RWPE2 (cell line): ENCODE measurements at regions not wholly inside any gene's neighbourhood (a gene's known extent, or its start where the extent isn't known, plus 50 kb on each side); places are given as distances from the start of the nearest gene placed in this dataset.

Experiments
- ATAC-seq: fragments of 200-7000 bp; cut with Tn5 transposase; 3 replicates; pipeline ENCODE4 v1.9.1; 2021; ENCODE audit warnings: low read depth
- DNase-seq: peaks from one replicate; pipeline ENCODE4 v3.0.0-alpha.2; 2020; ENCODE audit warnings: low spot score
- H3K27ac ChIP-seq: fragments of 450-650 bp; 2 replicates; pipeline ENCODE4 v1.5.1; 2017; ENCODE audit warnings: mild to moderate bottlenecking; ENCODE audit not compliant: poor library complexity, severe bottlenecking
- H3K27me3 ChIP-seq: fragments of 250-450 bp; sonication (Bioruptor Pico); 2 replicates; pipeline ENCODE4 v1.5.1; 2021; ENCODE audit warnings: mild to moderate bottlenecking, moderate library complexity; ENCODE audit not compliant: insufficient read depth, poor library complexity, severe bottlenecking
- H3K36me3 ChIP-seq: fragments of 250-450 bp; sonication (Bioruptor Pico); 2 replicates; pipeline ENCODE4 v1.5.1; 2020; ENCODE audit warnings: low read depth, mild to moderate bottlenecking, moderate library complexity
- H3K4me1 ChIP-seq: fragments of 250-450 bp; sonication (Bioruptor Pico); 2 replicates; pipeline ENCODE4 v1.5.1; 2021; ENCODE audit warnings: mild to moderate bottlenecking, moderate library complexity; ENCODE audit not compliant: insufficient read depth, poor library complexity, severe bottlenecking
- H3K4me3 ChIP-seq: fragments of 250-450 bp; sonication (Bioruptor Pico); 2 replicates; pipeline ENCODE4 v1.5.1; 2021; ENCODE audit warnings: mild to moderate bottlenecking, moderate library complexity; ENCODE audit not compliant: severe bottlenecking
- H3K9me3 ChIP-seq: fragments of 250-450 bp; sonication (Bioruptor Pico); 2 replicates; pipeline ENCODE4 v1.5.1; 2021; ENCODE audit warnings: mild to moderate bottlenecking, moderate library complexity; ENCODE audit not compliant: severe bottlenecking
- CTCF ChIP-seq: fragments of 450-650 bp; IDR thresholded peaks from one replicate; pipeline ENCODE4 v1.5.1; 2017; ENCODE audit warnings: mild to moderate bottlenecking, moderate library complexity; ENCODE audit not compliant: poor library complexity, severe bottlenecking

GRCh38 chr2:240201866-240202265, 61.4 kb upstream of the OTOS start:
- H3K4me3 ChIP-seq: no peak overlapping the region
- H3K9me3 ChIP-seq: peaks cover 3% of the 10 kb centered on the region
- ATAC-seq (no peak), DNase-seq (no peak)
- H3K27me3 ChIP-seq: peaks cover 24% of the 10 kb centered on the region
- H3K4me1 ChIP-seq: peaks cover 5% of the 10 kb centered on the region
- H3K36me3 ChIP-seq: no peaks in the 10 kb centered on the region
- TF ChIP-seq CTCF: no peak
- no peak overlapping the region for H3K27ac ChIP-seq

DNA sequence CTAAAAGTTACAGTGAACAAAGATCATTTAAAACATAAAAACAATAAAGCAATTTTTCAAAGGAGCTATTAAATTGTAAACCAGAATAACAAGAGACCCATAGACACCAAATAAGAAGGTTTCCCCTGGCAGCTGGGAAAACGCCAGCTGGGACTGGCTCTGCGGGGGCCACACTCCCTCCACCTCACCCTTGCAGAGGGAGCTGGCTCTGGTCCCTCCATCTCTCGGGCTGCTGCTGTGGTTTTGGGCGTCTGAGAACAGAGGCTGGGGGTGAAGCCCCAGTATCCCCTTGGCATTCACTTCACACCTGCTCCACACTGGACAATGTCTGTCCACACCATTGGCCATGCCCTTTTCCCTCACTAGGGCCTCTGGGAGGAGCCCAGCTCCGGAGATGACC, 62.1 kb upstream of the OTOS start:
- no peak for TF ChIP-seq CTCF
- no peak for ATAC-seq

GRCh38 chr2:240203031-240203787, 62.8 kb upstream of the OTOS start:
- peaks cover 24% of the 10 kb centered on the region for H3K27me3 ChIP-seq

More for the DNA sequence above, 62.1 kb upstream of the OTOS start:
- Histone ChIP-seq H3K9me3 (peaks cover 3% of the 10 kb centered on the region), H3K4me1 (peaks cover 5% of the 10 kb centered on the region), H3K27ac (no peak overlapping the region), H3K36me3 (no peaks in the 10 kb centered on the region), H3K27me3 (peaks cover 24% of the 10 kb centered on the region), H3K4me3 (no peak overlapping the region)
- DNase-seq: no peak

GRCh38 chr2:240203788-240204270, 63.4 kb upstream of the OTOS start:
- Histone ChIP-seq H3K4me3 (no peak overlapping the region), H3K36me3 (no peaks in the 10 kb centered on the region), H3K4me1 (peaks cover 5% of the 10 kb centered on the region), H3K27ac (no peak overlapping the region), H3K9me3 (peaks cover 3% of the 10 kb centered on the region), H3K27me3 (peaks cover 24% of the 10 kb centered on the region)
- DNase-seq: no peak
- no peak for TF ChIP-seq CTCF
- no peak for ATAC-seq

More at GRCh38 chr2:240203031-240203787, 62.8 kb upstream of the OTOS start:
- no peak for DNase-seq
- H3K4me1 ChIP-seq: peaks cover 5% of the 10 kb centered on the region
- H3K9me3 ChIP-seq: peaks cover 3% of the 10 kb centered on the region
- ATAC-seq: no peak
- H3K27ac ChIP-seq: no peak overlapping the region
- no peak overlapping the region for H3K4me3 ChIP-seq
- TF ChIP-seq CTCF: no peak
- no peaks in the 10 kb centered on the region for H3K36me3 ChIP-seq
